Dermis blood vessel endothelial cell (primary cell): ENCODE measurements at regions not wholly inside any gene's neighbourhood (a gene's known extent, or its start where the extent isn't known, plus 50 kb on each side); places are given as distances from the start of the nearest gene placed in this dataset.
A peak's percentile ranks its signal among the peaks of the same experiment; 100 is the strongest.

ENCODE experiments used
- DNase-seq: peaks from one replicate; pipeline ENCODE4 v3.0.0; 2010

- no peak for DNase-seq
Observed at GRCh38 chr11:70915158-70915985, 337.0 kb downstream of the SHANK2 start.

DNA sequence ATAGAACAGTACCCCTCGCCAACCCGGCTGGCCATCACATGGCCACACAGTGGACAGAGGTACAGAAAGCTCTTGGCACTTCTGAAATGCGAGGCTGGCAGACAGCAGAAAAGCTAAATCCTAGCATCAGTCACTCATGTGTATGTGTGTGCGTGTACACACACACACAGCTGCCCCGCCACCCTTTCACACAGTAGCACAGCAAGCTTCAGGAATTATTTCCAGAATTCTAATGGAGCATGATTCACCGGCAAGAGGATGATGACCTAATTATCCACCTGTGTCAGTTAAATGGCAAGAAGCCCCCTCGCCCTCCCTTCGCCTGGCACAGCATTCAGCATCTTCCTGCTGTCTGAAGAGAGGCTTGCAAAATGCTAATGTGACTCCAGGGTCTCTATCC, 336.0 kb downstream of the SHANK2 start:
- no peak for DNase-seq

GRCh38 chr11:70918242-70918641, 334.1 kb downstream of the SHANK2 start:
- no peak for DNase-seq

- DNase-seq: no peak
Observed at GRCh38 chr11:70921804-70922203, 330.6 kb downstream of the SHANK2 start.

- no peak for DNase-seq
Observed at GRCh38 chr11:70924108-70924507, 328.3 kb downstream of the SHANK2 start.

- no peak for DNase-seq
Observed at GRCh38 chr11:70925238-70925637, 327.1 kb downstream of the SHANK2 start.

DNA sequence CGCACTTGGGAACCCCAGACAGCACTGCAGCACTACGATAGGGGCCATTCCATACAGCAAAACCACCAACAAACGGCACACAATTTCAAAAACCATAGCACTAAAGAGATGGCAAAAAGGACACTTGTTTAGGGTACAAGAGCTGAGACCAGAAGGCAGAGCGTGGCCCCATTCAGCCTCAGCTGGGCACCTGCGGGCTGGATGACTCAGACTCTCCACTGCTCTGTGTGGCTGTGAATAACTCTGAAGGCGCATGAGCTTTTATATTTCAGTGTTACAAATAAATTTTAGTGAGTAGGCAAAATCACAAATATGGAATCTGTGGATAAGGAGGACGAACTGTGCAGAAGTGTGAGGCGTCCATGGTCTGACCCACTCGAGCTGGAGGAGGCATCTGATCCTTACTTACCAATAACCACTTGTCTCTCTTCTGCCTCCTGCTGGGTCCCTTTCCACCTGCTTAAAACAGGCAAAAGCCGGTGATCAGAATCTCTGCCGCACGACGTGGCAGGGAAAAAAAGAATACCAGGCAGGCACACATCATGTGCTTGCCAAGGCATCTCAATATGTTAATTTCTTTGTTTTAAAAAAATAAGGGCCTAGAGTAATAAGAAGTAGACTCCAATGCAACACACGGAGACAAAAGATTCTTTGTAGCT, 325.7 kb downstream of the SHANK2 start:
- DNase-seq: no peak

GRCh38 chr11:70928854-70929598, 323.4 kb downstream of the SHANK2 start:
- DNase-seq: no peak

DNA sequence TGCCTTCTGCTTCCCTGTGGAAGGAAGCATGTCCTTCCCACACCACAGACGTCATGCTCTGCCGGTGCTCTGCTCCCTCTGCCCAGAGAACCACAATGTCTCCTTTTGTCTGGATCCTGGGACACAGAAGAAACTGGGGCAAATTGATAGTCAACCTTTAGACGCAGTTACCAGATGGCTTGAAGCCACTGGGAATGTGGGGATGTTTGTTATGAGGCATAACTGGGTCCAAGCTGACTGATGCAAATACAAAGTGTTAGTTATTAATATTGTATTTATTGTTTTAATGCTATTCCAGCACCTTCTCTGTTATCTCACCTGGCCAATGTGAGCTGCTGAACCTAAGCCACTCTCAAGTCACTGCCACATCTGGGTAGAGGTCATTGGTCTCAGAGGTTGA, 322.2 kb downstream of the SHANK2 start:
- no peak for DNase-seq

- no peak for DNase-seq
Observed at GRCh38 chr11:70931430-70931829, 320.9 kb downstream of the SHANK2 start.

DNA sequence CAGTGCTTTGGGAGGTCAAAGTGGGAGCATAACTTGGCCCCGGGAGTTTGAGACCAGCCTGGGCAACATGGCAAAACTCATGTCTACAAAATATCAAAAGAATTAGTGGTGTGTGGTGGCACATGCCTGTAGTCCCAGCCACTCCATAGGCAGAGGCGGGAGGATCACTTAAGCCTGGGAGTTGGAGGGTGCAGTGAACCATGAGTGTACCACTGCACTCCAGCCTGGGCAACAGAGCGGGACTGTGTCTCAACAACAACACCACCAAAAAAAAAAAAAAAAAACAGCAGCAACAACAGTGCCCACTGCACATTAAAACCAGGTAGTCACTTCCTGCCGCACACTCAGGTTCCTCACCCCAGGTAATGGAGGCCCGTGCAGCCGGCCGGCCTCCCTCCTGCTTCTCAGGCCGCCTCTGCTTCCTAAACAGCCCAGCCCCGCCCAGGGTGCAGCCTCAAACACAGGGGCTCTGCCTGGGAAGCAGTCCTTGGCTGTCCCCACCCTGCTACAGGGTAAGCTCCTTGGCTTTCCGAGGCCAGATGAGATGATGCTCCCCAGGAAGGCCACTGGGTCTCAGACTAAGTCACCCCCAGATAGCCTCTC, 318.3 kb downstream of the SHANK2 start:
- DNase-seq: no peak

DNA sequence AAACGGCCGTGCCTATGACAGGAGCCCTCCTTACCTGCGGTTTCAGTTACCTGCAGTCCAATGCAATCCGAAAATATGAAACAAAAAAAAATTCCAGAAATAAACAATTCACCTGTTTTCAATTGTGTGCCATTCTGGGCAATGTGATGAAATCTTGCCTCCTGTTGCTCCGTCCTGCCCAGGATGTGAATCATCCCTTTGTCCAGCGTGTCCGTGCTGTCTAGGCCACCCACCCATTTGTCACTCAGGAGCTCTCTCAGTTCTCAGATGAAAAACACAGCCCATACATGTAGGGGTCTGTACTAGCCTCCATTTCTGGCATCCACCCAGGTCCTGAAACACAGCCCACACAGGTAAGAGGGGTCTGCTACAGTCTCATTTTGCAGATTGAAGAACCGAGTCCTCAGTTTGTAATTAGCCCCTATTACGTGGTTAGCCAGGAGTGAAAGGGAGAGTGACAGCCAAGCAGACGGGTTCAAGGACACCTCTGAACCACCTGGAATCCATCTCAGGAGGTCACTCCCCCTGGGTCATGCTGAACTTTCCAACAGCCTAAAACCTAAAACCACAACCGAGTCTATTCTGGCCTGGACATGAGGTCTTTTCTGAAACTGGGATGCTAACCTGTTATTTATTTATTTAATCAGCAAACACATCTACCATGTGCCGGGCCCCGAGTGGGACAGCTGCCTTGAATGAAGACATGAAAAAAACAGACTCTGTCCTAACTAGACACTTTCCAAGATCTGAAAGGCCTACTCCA, 317.2 kb downstream of the SHANK2 start:
- no peak for DNase-seq

DNA sequence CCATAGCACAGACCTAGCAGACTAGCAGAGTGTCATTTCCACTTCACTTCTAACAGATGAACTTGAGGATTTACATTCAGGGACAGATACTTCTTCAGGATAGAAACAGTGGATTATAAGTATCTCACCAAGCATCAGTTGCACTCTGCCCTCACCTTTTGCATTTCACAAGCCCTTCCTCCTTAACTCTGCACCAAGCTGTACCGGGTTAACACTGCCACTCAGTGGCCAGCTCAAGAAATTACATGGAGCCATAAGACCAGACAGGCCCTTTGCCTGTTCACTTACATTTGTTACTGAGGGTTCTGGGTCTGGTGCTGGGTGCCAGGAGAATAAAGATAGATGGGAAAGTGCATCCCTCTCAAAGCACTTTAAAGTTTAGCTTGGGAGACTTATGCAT, 309.8 kb downstream of the SHANK2 start:
- DNase-seq: peak; percentile 17

DNA sequence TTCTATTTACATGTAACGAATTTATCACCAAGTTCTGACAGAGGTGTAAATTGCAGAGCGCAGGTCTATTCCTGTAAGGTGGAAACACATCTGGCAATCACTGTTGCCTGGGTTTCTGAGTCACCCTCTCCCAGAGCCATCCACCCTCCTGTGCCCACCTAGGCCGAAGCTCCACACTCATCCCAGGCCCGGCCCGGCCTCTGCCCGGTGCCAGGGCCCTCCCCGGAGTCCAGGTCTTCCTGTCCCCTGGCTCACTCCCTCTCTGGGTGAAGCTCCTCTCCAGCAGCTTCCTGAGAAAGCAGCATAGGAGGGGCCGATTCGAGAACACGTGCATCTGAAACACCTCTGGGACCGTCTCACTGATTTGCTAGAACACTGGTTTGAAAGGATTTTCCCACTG, 308.2 kb downstream of the SHANK2 start:
- no peak for DNase-seq

- DNase-seq: no peak
Observed at GRCh38 chr11:70944636-70945035, 307.7 kb downstream of the SHANK2 start.

- DNase-seq: no peak
Observed at GRCh38 chr11:70948398-70948797, 304.0 kb downstream of the SHANK2 start.

GRCh38 chr11:70948855-70949531, 303.4 kb downstream of the SHANK2 start:
- DNase-seq: no peak

DNA sequence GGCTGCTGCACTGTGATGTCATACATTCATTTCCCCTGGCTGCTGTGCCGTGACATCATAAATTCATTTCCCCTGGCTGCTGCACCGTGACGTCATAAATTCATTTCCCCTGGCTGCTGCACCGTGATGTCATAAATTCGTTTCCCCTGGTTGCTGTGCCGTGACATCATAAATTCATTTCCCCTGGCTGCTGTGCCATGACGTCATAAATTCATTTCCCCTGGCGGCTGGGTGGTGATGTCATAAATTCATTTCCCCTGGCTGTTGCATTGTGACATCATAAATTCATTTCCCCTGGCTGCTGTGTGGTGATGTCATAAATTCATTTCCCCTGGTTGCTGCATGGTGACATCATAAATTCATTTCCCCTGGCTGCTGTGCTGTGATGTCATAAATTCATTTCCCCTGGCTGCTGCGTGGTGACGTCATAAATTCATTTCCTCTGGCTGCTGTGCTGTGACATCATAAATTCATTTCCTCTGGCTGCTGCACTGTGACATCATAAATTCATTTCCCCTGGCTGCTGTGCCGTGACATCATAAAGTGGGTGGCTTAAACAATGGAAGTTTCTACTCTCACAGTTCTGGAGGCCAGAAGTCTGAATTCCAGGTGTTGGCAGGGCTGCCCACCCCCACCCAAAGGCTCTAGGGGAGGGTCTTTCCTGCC, 301.1 kb downstream of the SHANK2 start:
- DNase-seq: no peak

DNA sequence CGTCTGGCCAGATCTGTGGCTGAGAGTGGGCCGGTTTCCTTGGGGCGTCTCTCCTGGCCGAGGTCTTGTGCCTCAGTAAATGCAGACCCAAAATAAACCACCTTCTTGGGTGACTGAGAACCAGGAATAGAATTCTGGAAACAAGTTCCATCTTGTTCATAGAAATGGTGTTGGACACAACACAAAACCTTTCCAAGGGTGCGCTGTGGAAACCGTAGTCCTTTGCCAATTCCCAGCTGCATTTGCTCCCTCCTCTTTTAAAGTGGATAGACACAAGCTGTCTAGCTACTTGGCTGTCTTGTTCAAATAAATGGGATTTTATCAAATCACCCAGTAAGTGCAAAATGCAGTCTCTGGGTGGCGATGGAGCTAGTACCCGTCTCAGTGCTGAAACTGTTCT, 300.2 kb downstream of the SHANK2 start:
- DNase-seq: no peak

- no peak for DNase-seq
Observed at GRCh38 chr11:70953720-70954119, 298.7 kb downstream of the SHANK2 start.

DNA sequence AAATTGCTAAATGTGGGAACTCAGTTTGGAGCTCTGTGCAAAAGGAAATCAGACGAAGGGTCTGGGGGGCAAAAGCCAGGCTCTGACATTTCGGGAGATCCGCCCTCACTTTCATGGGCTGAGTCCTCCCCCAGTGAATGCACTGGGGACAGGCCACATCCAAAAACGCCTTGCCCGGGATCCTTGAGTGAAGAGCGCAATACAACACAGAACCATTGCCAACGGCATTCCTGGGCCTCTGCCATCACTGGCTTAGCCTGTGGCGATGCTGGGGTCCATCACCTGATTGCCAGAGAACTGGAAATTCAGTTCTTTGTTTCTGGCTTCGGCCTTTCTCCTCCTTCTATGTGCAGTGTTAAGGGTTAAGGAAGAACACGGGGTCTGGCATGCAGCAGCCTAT, 297.9 kb downstream of the SHANK2 start:
- DNase-seq: no peak
